Epithelial cell of prostate (primary cell): ENCODE measurements at regions not wholly inside any gene's neighbourhood (a gene's known extent, or its start where the extent isn't known, plus 50 kb on each side); places are given as distances from the start of the nearest gene placed in this dataset.
"Not testable (repeated sequence)": the region's sequence is repeated elsewhere in the genome, so short reads cannot be mapped to it uniquely, and the experiment has no call there.

Experiments
- DNase-seq: peaks from one replicate; pipeline ENCODE4 v3.0.0-alpha.2; 2011; ENCODE audit warnings: low read depth, low spot score
- H3K27ac ChIP-seq: fragments of 450-650 bp; 2 replicates; pipeline ENCODE4 v1.5.1; 2017; ENCODE audit warnings: mild to moderate bottlenecking

DNA sequence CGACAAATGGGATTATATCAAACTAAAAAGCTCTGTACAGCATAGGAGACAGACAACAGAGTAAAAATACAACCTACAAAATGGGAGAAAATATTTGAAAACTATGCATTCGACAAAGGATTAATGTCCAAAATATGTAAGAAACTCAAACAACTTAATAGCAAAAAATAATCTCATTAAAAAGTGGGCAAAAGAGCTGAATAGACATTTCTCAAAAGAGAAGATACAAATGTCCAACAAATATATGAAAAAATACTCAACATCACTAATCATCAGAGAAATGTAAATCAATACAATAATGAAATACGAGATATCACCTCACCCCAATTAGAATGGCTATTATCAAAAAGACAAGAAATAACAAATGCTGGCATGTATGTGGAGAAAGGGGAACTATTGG, 272.9 kb downstream of the KLHL13 start:
- DNase-seq: no peak
- no peak overlapping the region for H3K27ac ChIP-seq

DNA sequence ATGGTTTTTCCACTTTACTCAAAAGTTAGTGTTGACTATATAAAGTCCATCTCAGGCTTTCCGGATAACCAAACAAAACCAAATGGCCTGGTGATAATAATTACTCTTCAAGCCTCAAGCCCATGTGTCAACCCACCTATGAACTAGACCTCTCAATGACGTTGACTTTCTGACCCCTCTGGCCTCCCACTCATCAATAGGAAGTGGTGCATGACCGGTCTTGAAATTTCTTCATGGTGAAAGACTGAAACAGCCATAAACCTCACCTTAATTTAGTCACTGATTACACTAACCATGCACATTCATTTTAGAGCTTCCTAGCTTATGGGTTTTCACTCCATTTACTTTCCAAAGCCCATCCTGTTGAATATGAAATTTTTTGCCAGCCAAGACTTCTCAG, 276.0 kb downstream of the KLHL13 start:
- no peak for DNase-seq
- H3K27ac ChIP-seq: no peak overlapping the region

DNA sequence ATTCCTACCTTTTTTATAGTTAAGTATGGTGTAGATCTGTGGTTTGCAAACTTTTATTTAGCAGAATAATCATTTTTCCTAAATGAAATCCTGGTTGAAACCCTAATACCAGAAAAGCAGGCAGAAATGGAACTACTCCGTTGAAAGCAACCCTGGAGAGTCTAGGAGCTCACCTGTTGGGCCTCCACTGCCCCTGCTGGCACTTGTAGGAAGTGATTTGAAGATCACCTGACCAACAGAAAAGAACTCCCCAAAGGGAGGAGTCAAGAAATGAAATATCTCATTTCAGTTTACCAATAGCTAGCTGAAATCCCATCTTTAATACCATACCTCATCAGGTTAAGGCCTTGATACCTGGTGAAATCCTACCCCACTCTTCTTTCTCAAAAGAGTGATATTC, 277.1 kb downstream of the KLHL13 start:
- no peak overlapping the region for H3K27ac ChIP-seq
- no peak for DNase-seq

- no peak for DNase-seq
- no peak overlapping the region for H3K27ac ChIP-seq
Observed at GRCh38 chrX:117838581-117839331, 277.9 kb downstream of the KLHL13 start.

DNA sequence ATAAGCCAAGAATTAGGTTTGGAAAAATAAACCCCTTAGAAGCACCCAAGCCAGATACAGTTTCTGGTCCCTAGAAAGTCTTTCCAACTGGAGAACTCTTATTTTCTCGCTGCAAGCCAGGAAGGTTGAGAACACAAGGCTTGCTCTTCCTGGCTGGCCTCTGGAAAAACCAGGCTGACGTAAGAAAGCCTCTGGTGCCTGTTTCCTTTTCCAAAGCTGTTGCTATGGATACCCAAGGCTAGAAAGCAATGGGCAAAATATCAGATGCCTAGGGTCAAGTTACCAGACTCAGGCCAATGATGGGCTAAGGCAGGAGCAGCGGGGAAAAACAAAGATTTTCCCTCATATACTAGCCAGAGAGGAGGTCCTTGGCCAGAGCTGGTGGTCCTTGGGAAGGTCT, 281.6 kb downstream of the KLHL13 start:
- no peak for DNase-seq
- no peak overlapping the region for H3K27ac ChIP-seq

DNA sequence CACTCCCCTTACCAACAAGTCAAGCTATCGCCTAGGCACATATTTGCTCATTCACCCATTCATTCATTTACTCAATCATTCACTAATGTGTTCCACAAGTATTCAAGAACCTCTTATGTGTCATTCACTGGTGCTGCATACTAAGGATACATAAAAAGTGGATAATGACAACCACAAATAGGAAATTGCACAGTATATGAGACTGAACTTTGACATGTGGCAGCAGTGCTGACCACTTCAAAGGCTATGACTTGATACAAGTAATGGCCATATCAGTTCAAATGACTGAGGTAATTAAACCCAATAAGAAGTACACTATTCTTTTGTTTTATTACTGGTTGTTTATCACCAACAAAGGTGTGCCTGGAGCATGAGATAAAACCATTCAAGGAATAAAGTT, 282.5 kb downstream of the KLHL13 start:
- H3K27ac ChIP-seq: no peak overlapping the region
- no peak for DNase-seq

DNA sequence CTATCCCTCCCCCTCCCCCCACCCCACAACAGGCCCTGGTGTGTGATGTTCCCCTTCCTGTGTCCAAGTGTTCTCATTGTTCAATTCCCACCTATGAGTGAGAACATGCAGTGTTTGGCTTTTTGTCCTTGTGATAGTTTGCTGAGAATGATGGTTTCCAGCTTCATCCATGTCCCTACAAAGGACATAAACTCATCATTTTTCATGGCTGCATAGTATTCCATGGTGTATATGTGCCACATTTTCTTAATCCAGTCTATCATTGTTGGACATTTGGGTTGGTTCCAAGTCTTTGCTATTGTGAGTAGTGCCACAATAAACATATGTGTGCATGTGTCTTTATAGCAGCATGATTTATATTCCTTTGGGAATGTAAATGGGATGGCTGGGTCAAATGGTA, 295.1 kb downstream of the KLHL13 start:
- H3K27ac ChIP-seq, DNase-seq: not testable (repeated sequence)

DNA sequence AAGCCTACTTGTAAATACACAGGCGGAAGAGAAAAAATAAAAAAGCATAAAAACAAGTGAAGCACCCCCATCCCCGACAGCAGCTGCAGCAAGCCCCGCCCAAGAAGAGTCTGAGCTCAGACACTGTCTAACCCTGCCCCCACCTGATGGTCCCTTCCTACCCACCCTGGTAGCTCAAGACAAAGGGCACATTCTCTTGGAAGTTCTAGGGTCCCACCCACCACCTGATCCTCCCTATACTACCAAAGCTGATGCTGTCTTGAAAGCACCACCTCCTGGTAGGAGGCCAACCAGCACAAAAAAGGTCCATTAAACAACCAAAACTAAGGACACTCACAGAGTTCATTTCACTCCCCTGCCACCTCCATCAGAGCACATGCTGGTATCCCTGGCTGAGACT, 308.2 kb downstream of the KLHL13 start:
- DNase-seq: no peak
- no peak overlapping the region for H3K27ac ChIP-seq

GRCh38 chrX:117803463-117803862, 313.1 kb downstream of the KLHL13 start:
- no peak overlapping the region for H3K27ac ChIP-seq
- DNase-seq: no peak

DNA sequence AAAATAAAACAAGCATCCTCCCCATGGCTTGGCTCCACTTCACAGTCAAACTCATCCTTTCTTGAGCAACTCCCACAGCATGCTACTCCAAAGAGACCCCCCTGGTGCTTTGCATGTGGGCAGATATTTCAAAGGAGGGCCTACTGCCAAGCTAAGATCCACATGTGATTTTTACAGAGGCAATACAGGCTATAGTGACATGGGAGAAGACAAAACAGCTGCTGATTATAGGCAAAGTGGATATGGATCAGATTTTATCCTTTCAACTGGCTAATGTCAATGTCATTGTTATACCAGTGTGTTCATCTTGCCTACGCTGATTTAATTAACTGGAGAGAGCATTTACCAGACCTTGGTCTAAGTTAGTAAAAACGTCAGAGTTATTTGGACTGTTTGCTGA, 328.3 kb downstream of the KLHL13 start:
- no peak for DNase-seq
- H3K27ac ChIP-seq: no peak overlapping the region

- DNase-seq: no peak
- H3K27ac ChIP-seq: no peak overlapping the region
Observed at GRCh38 chrX:117771384-117771783, 345.2 kb downstream of the KLHL13 start.

DNA sequence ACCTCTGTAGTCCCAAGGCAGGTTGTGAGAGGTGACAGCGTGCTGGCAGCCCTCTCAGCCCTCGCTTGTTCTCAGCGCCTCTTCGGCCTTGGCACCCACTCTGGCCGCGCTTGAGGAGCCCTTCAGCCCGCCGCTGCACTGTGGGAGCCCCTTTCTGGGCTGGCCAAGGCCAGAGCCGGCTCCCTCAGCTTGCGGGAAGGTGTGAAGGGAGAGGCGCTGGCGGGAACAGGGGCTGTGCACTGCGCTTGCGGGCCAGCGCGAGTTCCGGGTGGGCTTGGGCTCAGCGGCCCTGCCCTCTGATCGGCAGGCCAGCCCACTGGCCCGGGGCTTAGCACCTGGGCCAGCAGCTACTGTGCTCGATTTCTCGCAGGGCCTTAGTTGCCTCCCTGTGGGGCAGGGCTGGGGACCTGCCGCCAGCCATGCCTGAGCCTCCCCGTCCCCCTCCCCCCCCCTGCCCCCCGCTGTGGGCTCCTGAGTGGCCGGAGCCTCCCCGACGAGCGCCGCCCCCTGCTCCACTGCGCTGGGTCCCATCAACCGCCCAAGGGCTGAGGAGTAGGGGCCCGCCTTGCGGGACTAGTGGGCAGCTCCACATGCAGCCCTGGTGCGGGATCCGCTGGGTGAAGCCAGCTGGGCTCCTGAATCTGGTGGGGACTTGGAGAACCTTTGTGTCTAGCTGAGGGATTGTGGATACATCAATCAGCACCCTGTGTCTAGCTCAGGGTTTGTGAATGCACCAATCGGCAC, 347.6 kb downstream of the KLHL13 start:
- DNase-seq: no peak
- H3K27ac ChIP-seq: no peak overlapping the region

GRCh38 chrX:117765211-117765610, 351.4 kb downstream of the KLHL13 start:
- H3K27ac ChIP-seq: no peak overlapping the region
- no peak for DNase-seq

DNA sequence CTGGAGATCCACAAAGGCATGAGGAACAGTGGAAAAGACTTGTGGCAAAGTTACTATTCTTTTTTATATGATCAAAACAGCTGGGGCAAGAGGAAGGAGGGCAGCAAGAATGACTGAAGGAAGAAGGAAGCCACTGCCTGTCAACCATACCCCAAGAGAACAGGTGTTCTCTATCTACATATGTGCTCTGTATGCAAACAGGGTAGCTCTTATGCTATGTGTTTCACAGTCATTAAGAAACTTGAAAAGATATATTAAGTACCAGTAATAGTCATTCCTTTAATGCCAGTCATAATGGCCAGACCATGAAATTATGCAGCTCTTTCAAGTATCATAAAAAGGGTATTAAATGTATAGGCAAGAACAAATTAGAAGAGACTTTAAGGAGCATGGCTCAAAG, 363.9 kb downstream of the KLHL13 start:
- DNase-seq: no peak
- H3K27ac ChIP-seq: no peak overlapping the region

DNA sequence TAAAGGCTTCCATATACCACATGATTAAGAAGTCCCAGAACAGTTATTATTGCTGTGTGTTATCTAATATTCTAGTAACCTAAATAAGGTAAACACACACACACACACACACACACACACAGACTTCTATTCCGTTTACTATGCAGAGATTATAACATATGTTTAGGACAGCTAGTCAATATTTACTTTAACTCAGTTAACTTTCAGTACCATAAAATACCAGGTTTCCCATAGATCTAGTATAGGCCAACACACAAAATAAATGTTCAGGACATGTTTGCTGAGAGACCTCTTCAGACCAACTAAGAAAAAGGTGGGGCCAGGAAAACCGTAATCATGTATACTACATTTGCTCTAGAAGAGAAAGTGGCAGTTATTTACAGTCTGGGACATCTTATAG, 365.5 kb downstream of the KLHL13 start:
- H3K27ac ChIP-seq: no peak overlapping the region
- DNase-seq: no peak

GRCh38 chrX:117744958-117745357, 371.7 kb downstream of the KLHL13 start:
- no peak overlapping the region for H3K27ac ChIP-seq
- no peak for DNase-seq

DNA sequence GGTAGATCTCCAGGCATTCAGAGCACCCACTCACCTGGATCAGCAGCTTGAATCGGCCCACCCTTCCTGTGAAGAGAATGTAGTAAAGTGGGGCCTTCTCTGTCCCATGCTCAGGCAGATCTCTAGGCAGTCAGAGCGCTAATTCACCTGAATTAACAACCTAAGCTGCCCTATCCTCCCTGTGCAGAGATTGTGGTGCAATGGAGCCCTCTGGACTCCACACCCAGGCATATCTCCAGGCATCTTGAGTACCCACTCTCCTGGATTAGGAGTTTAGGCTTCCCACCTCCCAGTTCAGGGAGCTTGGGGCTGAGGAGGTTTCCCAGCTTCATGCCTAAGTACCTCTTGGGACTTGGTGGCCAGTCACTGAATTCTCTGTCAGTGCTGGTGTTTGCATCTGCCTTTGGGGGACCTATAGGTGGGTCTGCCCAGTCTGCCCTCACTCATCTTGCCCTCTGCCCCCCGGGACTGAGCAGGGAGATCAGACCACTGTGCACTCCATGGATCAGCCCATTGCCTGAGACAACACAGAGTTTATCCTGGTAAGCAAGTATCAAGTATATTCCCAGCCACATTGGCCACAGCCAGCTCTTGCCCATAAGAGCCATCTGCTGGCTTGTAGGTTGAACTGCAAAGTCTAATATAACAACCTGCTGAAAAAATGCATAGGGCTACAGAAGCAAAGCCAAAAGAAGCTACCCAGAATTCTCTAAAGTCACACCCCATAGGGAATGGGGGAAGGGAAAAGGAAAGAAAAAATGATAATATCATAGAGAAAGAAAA, 372.9 kb downstream of the KLHL13 start:
- DNase-seq: no peak
- H3K27ac ChIP-seq: no peak overlapping the region

DNA sequence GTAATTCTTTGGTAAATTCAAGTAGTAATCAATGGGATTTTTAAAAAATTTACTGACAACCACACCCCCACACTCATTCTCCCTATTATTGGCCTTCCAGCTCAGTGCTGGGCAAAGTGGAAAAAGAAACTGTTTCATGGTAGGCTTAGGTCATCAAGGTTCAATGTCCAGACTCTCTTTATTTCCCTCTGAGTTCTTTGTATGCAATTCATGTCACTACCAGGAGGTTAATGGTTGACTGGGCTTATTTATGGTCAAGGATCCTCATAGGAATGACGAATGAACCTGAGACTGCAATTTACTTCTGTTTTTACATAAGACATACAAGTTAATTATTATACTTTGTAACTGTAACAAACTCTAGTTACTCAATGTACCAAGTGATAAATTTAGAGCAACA, 403.2 kb downstream of the KLHL13 start:
- no peak overlapping the region for H3K27ac ChIP-seq
- DNase-seq: no peak

GRCh38 chrX:117711782-117712181, 404.8 kb downstream of the KLHL13 start:
- H3K27ac ChIP-seq: no peak overlapping the region
- no peak for DNase-seq

DNA sequence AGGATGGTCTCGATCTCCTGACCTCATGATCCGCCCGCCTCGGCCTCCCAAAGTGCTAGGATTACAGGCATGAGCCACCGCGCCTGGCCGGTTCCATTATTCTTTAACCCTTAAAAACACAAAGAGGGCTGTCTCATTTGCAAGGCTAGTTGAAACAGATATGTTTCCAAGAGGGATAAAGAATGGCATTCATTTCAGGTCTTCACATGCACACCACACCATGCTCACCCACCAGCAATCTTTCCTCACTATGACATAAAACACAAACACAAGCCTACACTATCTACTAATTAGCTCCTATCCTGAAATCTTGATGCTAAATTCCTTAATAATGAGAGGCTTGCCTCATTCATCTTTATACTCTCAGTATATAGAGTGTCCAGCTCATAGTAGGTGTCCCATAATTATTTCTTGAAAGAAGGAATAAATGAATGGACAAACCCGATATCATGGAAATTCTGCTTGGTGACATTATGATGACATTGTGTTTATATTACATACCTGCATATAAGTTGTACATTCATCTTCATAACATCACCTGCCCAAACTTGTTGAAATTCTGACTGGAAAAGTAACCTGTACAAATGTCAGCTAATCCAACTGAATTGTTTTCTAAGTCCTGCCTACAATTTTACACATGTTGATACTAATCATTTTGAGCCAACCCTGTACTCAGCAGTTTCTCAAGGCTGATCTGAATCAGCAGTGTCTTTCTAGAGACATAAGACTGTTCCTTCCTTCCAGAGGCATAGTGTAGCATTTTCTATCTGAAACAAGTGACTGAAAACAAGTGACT, 408.5 kb downstream of the KLHL13 start:
- peak; percentile 8 for DNase-seq
- no peak overlapping the region for H3K27ac ChIP-seq
